Esophagus squamous epithelium (tissue), 4 donors: ENCODE measurements at regions not wholly inside any gene's neighbourhood (a gene's known extent, or its start where the extent isn't known, plus 50 kb on each side); places are given as distances from the start of the nearest gene placed in this dataset.
"Not testable (repeated sequence)": the region's sequence is repeated elsewhere in the genome, so short reads cannot be mapped to it uniquely, and the experiment has no call there.

ENCODE experiments used
- POLR2A ChIP-seq, 4 donors: fragments of 450-650 bp; IDR thresholded peaks; one replicate each; pipeline ENCODE4 v1.6.1; 2017; ENCODE audit warnings: antibody characterized with exemption in 4 of 4, mild to moderate bottlenecking in 4 of 4, moderate library complexity in 3 of 4
- TF ChIP-seq, protein P1 (sequence below), 6 experiments: fragments of 450-650 bp in 4 of 6; fragments of 200-600 bp in 2 of 6; sonication (generic) in 2 of 6; IDR thresholded peaks; one replicate each; pipeline ENCODE4 v1.5.1; 2016 to 2019; ENCODE audit warnings: antibody characterized with exemption in 6 of 6, mild to moderate bottlenecking in 4 of 6, moderate library complexity in 4 of 6

DNA sequence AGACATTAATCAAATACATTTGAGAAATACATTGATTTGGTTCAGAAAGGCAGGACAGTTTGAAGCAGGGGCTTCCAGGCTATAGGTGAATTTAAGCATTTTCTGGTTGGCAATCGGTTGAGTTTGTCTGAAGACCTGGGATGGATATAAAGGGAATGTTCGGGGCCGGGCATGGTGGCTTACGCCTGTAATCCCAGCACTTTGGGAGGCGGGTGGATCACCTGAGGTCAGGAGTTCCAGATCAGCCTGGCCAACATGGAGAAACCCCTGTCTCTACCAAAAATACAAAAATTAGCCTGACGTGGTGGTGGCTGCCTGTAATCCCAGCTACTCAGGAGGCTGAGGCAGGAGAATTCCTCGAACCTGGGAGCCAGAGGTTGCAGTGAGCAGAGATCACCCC, 166.5 kb upstream of the ATP10A start:
- TF ChIP-seq, protein P1, sequence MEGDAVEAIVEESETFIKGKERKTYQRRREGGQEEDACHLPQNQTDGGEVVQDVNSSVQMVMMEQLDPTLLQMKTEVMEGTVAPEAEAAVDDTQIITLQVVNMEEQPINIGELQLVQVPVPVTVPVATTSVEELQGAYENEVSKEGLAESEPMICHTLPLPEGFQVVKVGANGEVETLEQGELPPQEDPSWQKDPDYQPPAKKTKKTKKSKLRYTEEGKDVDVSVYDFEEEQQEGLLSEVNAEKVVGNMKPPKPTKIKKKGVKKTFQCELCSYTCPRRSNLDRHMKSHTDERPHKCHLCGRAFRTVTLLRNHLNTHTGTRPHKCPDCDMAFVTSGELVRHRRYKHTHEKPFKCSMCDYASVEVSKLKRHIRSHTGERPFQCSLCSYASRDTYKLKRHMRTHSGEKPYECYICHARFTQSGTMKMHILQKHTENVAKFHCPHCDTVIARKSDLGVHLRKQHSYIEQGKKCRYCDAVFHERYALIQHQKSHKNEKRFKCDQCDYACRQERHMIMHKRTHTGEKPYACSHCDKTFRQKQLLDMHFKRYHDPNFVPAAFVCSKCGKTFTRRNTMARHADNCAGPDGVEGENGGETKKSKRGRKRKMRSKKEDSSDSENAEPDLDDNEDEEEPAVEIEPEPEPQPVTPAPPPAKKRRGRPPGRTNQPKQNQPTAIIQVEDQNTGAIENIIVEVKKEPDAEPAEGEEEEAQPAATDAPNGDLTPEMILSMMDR (IDR thresholded peaks at IDR 0.05), result not testable (repeated sequence)
- TF ChIP-seq POLR2A (IDR thresholded peaks at IDR 0.05), result not testable (repeated sequence)
